GM23338 (cell line): ENCODE measurements at regions not wholly inside any gene's neighbourhood (a gene's known extent, or its start where the extent isn't known, plus 50 kb on each side); places are given as distances from the start of the nearest gene placed in this dataset.

ENCODE experiments used
- ATAC-seq: fragments of 200-7000 bp; cut with Tn5 transposase; 3 replicates; pipeline ENCODE4 v1.9.1; 2020
- DNase-seq: peaks from one replicate; pipeline ENCODE4 v3.0.0-alpha.2; 2015; ENCODE audit warnings: low spot score
- H2AFZ ChIP-seq: fragments of 200-600 bp; sonication (generic); 2 replicates; pipeline ENCODE4 v1.8.0; 2016; ENCODE audit warnings: antibody characterized with exemption, mild to moderate bottlenecking, moderate library complexity
- H3F3A ChIP-seq: fragments of 200-600 bp; sonication (generic); replicated peaks from 2 replicates; pipeline ENCODE4 v1.8.0; 2017; ENCODE audit warnings: antibody characterized with exemption, mixed run types, low read depth
- H3K27ac ChIP-seq: fragments of 200-600 bp; sonication (generic); 2 replicates; pipeline ENCODE4 v1.6.1; 2016; ENCODE audit warnings: low read depth
- H3K27me3 ChIP-seq: fragments of 200-600 bp; sonication (generic); 2 replicates; pipeline ENCODE4 v1.8.0; 2016; ENCODE audit warnings: mild to moderate bottlenecking, mixed run types, moderate library complexity; ENCODE audit not compliant: insufficient read depth
- H3K36me3 ChIP-seq: fragments of 200-600 bp; sonication (generic); 2 replicates; pipeline ENCODE4 v1.8.0; 2016; ENCODE audit warnings: mild to moderate bottlenecking; ENCODE audit not compliant: insufficient read depth
- H3K4me1 ChIP-seq: fragments of 200-600 bp; sonication (generic); 2 replicates; pipeline ENCODE4 v1.8.0; 2016; ENCODE audit warnings: mild to moderate bottlenecking, moderate library complexity; ENCODE audit not compliant: insufficient read depth
- H3K4me2 ChIP-seq: fragments of 200-600 bp; sonication (generic); 2 replicates; pipeline ENCODE4 v1.7.1; 2017; ENCODE audit warnings: mixed run types
- H3K4me3 ChIP-seq: fragments of 200-600 bp; sonication (generic); 2 replicates; pipeline ENCODE4 v1.6.1; 2016; ENCODE audit warnings: mixed run types
- H3K79me2 ChIP-seq: fragments of 200-600 bp; sonication (generic); replicated peaks from 2 replicates; pipeline ENCODE4 v1.8.0; 2017; ENCODE audit warnings: mild to moderate bottlenecking; ENCODE audit not compliant: insufficient read depth
- H3K9me2 ChIP-seq: fragments of 200-600 bp; sonication (generic); 2 replicates; pipeline ENCODE4 v1.8.0; 2017; ENCODE audit not compliant: insufficient read depth
- H4K20me1 ChIP-seq: fragments of 200-600 bp; sonication (generic); replicated peaks from 2 replicates; pipeline ENCODE4 v1.8.0; 2017; ENCODE audit warnings: mild to moderate bottlenecking; ENCODE audit not compliant: insufficient read depth
- H3K27ac Mint-ChIP-seq: 2 replicates; pipeline ENCODE4 v1.8.0; 2020; ENCODE audit warnings: inconsistent platforms, mild to moderate bottlenecking, moderate library complexity, mixed read lengths
- H3K27me3 Mint-ChIP-seq: 3 replicates; pipeline ENCODE4 v1.8.0; 2022; ENCODE audit warnings: low read depth, mild to moderate bottlenecking, moderate library complexity, mixed read lengths, inconsistent platforms; ENCODE audit not compliant: insufficient read depth, poor library complexity
- H3K36me3 Mint-ChIP-seq: 3 replicates; pipeline ENCODE4 v1.8.0; 2021; ENCODE audit warnings: low read depth, mild to moderate bottlenecking, inconsistent platforms, moderate library complexity, mixed read lengths
- H3K4me1 Mint-ChIP-seq: 3 replicates; pipeline ENCODE4 v1.8.0; 2020; ENCODE audit warnings: mild to moderate bottlenecking, inconsistent platforms, mixed read lengths
- H3K4me3 Mint-ChIP-seq: 3 replicates; pipeline ENCODE4 v1.8.0; 2021; ENCODE audit warnings: moderate library complexity, mild to moderate bottlenecking, inconsistent platforms, mixed read lengths
- H3K9me3 Mint-ChIP-seq: 3 replicates; pipeline ENCODE4 v1.8.0; 2020; ENCODE audit warnings: moderate library complexity, mild to moderate bottlenecking, inconsistent platforms, mixed read lengths
- CTCF ChIP-seq, 2 experiments: fragments of 200-600 bp in 1 of 2; sonication (generic) in 1 of 2; conservative IDR thresholded peaks; 2 replicates each; pipeline versions ENCODE4 v1.5.1 to v1.6.1; 2016 to 2017; ENCODE audit warnings: antibody characterized with exemption in 2 of 2, low read depth in 2 of 2, mild to moderate bottlenecking in 2 of 2, moderate library complexity in 1 of 2
- EZH2phosphoT487 ChIP-seq: fragments of 200-600 bp; sonication (generic); IDR thresholded peaks from one replicate; pipeline ENCODE4 v1.8.1; 2018; ENCODE audit warnings: antibody characterized with exemption; ENCODE audit not compliant: unreplicated experiment
- TF ChIP-seq, protein P1 (sequence below): fragments of 250-450 bp; sonication (Bioruptor Pico); IDR thresholded peaks from 2 replicates; pipeline ENCODE4 v1.5.0; 2020; ENCODE audit warnings: mild to moderate bottlenecking, moderate library complexity
- TF ChIP-seq, protein P2 (sequence below): IDR thresholded peaks from one replicate; pipeline ENCODE4 v1.6.1; 2018; ENCODE audit warnings: antibody characterized with exemption; ENCODE audit not compliant: unreplicated experiment

- TF ChIP-seq, protein P1, sequence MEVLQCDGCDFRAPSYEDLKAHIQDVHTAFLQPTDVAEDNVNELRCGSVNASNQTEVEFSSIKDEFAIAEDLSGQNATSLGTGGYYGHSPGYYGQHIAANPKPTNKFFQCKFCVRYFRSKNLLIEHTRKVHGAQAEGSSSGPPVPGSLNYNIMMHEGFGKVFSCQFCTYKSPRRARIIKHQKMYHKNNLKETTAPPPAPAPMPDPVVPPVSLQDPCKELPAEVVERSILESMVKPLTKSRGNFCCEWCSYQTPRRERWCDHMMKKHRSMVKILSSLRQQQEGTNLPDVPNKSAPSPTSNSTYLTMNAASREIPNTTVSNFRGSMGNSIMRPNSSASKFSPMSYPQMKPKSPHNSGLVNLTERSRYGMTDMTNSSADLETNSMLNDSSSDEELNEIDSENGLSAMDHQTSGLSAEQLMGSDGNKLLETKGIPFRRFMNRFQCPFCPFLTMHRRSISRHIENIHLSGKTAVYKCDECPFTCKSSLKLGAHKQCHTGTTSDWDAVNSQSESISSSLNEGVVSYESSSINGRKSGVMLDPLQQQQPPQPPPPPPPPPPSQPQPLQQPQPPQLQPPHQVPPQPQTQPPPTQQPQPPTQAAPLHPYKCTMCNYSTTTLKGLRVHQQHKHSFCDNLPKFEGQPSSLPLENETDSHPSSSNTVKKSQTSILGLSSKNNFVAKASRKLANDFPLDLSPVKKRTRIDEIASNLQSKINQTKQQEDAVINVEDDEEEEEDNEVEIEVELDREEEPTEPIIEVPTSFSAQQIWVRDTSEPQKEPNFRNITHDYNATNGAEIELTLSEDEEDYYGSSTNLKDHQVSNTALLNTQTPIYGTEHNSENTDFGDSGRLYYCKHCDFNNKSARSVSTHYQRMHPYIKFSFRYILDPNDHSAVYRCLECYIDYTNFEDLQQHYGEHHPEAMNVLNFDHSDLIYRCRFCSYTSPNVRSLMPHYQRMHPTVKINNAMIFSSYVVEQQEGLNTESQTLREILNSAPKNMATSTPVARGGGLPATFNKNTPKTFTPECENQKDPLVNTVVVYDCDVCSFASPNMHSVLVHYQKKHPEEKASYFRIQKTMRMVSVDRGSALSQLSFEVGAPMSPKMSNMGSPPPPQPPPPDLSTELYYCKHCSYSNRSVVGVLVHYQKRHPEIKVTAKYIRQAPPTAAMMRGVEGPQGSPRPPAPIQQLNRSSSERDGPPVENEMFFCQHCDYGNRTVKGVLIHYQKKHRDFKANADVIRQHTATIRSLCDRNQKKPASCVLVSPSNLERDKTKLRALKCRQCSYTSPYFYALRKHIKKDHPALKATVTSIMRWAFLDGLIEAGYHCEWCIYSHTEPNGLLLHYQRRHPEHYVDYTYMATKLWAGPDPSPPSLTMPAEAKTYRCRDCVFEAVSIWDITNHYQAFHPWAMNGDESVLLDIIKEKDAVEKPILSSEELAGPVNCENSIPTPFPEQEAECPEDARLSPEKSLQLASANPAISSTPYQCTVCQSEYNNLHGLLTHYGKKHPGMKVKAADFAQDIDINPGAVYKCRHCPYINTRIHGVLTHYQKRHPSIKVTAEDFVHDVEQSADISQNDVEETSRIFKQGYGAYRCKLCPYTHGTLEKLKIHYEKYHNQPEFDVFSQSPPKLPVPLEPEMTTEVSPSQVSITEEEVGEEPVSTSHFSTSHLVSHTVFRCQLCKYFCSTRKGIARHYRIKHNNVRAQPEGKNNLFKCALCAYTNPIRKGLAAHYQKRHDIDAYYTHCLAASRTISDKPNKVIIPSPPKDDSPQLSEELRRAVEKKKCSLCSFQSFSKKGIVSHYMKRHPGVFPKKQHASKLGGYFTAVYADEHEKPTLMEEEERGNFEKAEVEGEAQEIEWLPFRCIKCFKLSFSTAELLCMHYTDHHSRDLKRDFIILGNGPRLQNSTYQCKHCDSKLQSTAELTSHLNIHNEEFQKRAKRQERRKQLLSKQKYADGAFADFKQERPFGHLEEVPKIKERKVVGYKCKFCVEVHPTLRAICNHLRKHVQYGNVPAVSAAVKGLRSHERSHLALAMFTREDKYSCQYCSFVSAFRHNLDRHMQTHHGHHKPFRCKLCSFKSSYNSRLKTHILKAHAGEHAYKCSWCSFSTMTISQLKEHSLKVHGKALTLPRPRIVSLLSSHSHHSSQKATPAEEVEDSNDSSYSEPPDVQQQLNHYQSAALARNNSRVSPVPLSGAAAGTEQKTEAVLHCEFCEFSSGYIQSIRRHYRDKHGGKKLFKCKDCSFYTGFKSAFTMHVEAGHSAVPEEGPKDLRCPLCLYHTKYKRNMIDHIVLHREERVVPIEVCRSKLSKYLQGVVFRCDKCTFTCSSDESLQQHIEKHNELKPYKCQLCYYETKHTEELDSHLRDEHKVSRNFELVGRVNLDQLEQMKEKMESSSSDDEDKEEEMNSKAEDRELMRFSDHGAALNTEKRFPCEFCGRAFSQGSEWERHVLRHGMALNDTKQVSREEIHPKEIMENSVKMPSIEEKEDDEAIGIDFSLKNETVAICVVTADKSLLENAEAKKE (CRISPR knock-in tag): no peak
- TF ChIP-seq, protein P2, sequence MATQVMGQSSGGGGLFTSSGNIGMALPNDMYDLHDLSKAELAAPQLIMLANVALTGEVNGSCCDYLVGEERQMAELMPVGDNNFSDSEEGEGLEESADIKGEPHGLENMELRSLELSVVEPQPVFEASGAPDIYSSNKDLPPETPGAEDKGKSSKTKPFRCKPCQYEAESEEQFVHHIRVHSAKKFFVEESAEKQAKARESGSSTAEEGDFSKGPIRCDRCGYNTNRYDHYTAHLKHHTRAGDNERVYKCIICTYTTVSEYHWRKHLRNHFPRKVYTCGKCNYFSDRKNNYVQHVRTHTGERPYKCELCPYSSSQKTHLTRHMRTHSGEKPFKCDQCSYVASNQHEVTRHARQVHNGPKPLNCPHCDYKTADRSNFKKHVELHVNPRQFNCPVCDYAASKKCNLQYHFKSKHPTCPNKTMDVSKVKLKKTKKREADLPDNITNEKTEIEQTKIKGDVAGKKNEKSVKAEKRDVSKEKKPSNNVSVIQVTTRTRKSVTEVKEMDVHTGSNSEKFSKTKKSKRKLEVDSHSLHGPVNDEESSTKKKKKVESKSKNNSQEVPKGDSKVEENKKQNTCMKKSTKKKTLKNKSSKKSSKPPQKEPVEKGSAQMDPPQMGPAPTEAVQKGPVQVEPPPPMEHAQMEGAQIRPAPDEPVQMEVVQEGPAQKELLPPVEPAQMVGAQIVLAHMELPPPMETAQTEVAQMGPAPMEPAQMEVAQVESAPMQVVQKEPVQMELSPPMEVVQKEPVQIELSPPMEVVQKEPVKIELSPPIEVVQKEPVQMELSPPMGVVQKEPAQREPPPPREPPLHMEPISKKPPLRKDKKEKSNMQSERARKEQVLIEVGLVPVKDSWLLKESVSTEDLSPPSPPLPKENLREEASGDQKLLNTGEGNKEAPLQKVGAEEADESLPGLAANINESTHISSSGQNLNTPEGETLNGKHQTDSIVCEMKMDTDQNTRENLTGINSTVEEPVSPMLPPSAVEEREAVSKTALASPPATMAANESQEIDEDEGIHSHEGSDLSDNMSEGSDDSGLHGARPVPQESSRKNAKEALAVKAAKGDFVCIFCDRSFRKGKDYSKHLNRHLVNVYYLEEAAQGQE: no peak
Observed at GRCh38 chrX:13489454-13489853, 79.9 kb upstream of the EGFL6 start (continued).

GRCh38 chrX:13487731-13488505 is 81.5 kb upstream of the EGFL6 start:
- Histone ChIP-seq H3K4me2 (0 out of 2 replicates have a peak overlapping the region, but pooled peaks have one; percentile 28), H3F3A (no peaks in the 10 kb centered on the region), H3K4me1 (no peaks in the 10 kb centered on the region), H3K27me3 (no peaks in the 10 kb centered on the region), H3K27ac (peak overlapping the region; percentile 76; the same call in 1 of the 2 replicates), H3K4me3 (no peak overlapping the region), H3K36me3 (no peaks in the 10 kb centered on the region), H3K79me2 (no peaks in the 10 kb centered on the region), H2AFZ (no peak overlapping the region), H4K20me1 (no peaks in the 10 kb centered on the region), H3K9me2 (no peaks in the 10 kb centered on the region)
- peaks cover 10% of the 10 kb centered on the region; the same call in 2 of the 3 replicates for H3K4me1 Mint-ChIP-seq
- DNase-seq (peak; percentile 68), ATAC-seq (peak; percentile 80)
- no peaks in the 10 kb centered on the region for H3K9me3 Mint-ChIP-seq
- peaks cover 4% of the 10 kb centered on the region for H3K27me3 Mint-ChIP-seq
- H3K4me3 Mint-ChIP-seq: no peak overlapping the region
- peak overlapping the region; percentile 70; the same call in 1 of the 2 replicates for H3K27ac Mint-ChIP-seq
- H3K36me3 Mint-ChIP-seq: no peaks in the 10 kb centered on the region
- TF ChIP-seq, protein P2: no peak
- peak; percentile 57 to 69 for TF ChIP-seq CTCF (conservative IDR thresholded peaks at IDR 0.05; ENCODE audit: low read depth in 2 of 2)
- no peak for TF ChIP-seq EZH2phosphoT487
